Psoas muscle (tissue), 7 donors: ENCODE measurements at regions not wholly inside any gene's neighbourhood (a gene's known extent, or its start where the extent isn't known, plus 50 kb on each side); places are given as distances from the start of the nearest gene placed in this dataset.

ENCODE experiments used
- ATAC-seq, 4 donors: fragments of 200-7000 bp; cut with Tn5 transposase; one replicate each; pipeline ENCODE4 v1.9.1; 2020; ENCODE audit warnings: moderate library complexity in 3 of 4, mild to moderate bottlenecking in 2 of 4
- DNase-seq, 2 donors: peaks; one replicate each; pipeline ENCODE4 v3.0.0-alpha.2; 2020
- H3K27ac ChIP-seq: fragments of 200-600 bp; one replicate; pipeline ENCODE4 v1.8.0; 2022
- H3K27me3 ChIP-seq, 3 donors: fragments of 200-600 bp in 1 of 3; one replicate each; pipeline versions ENCODE4 v1.6.1 to v1.8.0; 2013 to 2022; ENCODE audit warnings: low read length in 2 of 3, mild to moderate bottlenecking in 2 of 3, moderate library complexity in 1 of 3; ENCODE audit not compliant: insufficient read depth in 3 of 3
- H3K36me3 ChIP-seq, 2 donors: fragments of 200-600 bp in 1 of 2; one replicate each; pipeline versions ENCODE4 v1.6.1 to v1.8.0; 2013 to 2022; ENCODE audit warnings: low read depth in 1 of 2, mild to moderate bottlenecking in 1 of 2, moderate library complexity in 1 of 2; ENCODE audit not compliant: insufficient read depth in 1 of 2
- H3K4me1 ChIP-seq: fragments of 200-600 bp; one replicate; pipeline ENCODE4 v1.8.0; 2022
- H3K4me3 ChIP-seq: fragments of 200-600 bp; one replicate; pipeline ENCODE4 v1.8.0; 2022; ENCODE audit warnings: mild to moderate bottlenecking
- H3K9me3 ChIP-seq: fragments of 200-600 bp; one replicate; pipeline ENCODE4 v1.8.0; 2022
- WGBS, 3 donors: extraction: QIAGEN DNeasy Blood & Tissue Kit; methylation state at CpG; one replicate each; pipeline versions ENCODE4 v1.1.6 to v1.1.7; 2013; 5-methylcytosine and 5-hydroxymethylcytosine counted together
- intact Hi-C, 2 donors: fragments of 100-400 bp; cut with DNase I; formaldehyde crosslinking; loops; one replicate each; pipeline versions ENCODE4 v1.11.0 to v1.14.2; 2022
- TF ChIP-seq, protein P1 (sequence below): fragments of 200-600 bp; IDR thresholded peaks from one replicate; pipeline ENCODE4 v1.8.0; 2022; ENCODE audit warnings: antibody characterized with exemption
- donor health status: healthy with polysubstance abuse.
- donor health status: DM: no; HTN: no; CAD: no; lungs with moderate emphysema.
- donor health status: Bipolar disorder and iron deficiency.
- donor health status: healthy.
- donor health status: DM: yes; HTN: yes; CAD: no.
- donor health status: DM: no; HTN: no; CAD: no.
- donor health status: DM: yes; HTN: yes; CAD: no.

DNA sequence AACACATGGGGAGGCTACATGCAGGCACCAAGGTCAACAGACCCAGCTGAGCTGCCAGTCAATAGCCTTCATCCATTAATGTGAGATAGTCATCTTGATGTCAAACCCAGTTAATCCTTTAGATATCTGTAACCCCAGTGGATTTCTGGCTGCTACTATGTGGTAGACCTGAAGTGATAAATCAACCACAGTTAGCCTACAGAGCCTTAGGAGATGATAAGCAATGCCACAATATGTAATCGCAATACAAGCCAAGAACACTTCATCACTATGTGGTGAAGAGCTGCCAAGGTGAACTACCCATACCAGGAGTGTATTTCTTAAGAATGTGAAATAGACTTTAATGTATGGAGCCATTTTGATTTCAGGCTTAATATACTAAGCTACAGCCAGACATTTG is 1175.5 kb downstream of the DTWD2 start:
- ATAC-seq (no peak), DNase-seq (no peak)
- H3K27ac ChIP-seq = no peak overlapping the region
- no peaks in the 10 kb centered on the region for H3K27me3 ChIP-seq
- TF ChIP-seq, protein P1, sequence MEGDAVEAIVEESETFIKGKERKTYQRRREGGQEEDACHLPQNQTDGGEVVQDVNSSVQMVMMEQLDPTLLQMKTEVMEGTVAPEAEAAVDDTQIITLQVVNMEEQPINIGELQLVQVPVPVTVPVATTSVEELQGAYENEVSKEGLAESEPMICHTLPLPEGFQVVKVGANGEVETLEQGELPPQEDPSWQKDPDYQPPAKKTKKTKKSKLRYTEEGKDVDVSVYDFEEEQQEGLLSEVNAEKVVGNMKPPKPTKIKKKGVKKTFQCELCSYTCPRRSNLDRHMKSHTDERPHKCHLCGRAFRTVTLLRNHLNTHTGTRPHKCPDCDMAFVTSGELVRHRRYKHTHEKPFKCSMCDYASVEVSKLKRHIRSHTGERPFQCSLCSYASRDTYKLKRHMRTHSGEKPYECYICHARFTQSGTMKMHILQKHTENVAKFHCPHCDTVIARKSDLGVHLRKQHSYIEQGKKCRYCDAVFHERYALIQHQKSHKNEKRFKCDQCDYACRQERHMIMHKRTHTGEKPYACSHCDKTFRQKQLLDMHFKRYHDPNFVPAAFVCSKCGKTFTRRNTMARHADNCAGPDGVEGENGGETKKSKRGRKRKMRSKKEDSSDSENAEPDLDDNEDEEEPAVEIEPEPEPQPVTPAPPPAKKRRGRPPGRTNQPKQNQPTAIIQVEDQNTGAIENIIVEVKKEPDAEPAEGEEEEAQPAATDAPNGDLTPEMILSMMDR = no peak
- H3K4me1 ChIP-seq = no peaks in the 10 kb centered on the region
- no peak overlapping the region for H3K4me3 ChIP-seq
- WGBS, 3 donors = 77 to 87% (median 83%) methylated on average over 1 of the region's 1 CpG
- intact Hi-C loops = no loop called here
- no peaks in the 10 kb centered on the region for H3K36me3 ChIP-seq
- no peaks in the 10 kb centered on the region for H3K9me3 ChIP-seq

DNA sequence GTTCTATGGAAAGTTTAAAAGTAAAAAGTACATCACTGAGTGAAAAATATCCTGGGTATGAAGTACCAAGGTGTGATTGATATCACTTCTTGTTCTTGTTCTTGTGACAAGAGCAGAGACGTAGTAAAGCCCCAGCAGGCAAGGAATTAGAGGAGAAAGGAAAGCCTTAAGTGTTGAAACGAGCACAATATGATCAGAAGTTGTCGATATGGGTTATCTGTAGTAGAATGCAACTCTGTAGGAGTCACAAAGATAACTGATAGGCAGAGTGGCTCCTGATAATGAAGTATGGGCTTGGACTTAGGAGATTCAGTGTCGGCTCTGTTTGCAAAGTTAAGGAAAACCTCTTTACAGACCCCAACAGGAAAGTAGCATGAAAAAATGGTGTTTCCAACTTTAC is 1179.1 kb downstream of the DTWD2 start:
- H3K36me3 ChIP-seq = no peaks in the 10 kb centered on the region
- ATAC-seq (no peak), DNase-seq (no peak)
- H3K9me3 ChIP-seq = no peaks in the 10 kb centered on the region
- no peaks in the 10 kb centered on the region for H3K27me3 ChIP-seq
- no peak overlapping the region for H3K27ac ChIP-seq
- TF ChIP-seq, protein P1 = no peak
- intact Hi-C loops = no loop called here
- no peak overlapping the region for H3K4me3 ChIP-seq
- H3K4me1 ChIP-seq = no peaks in the 10 kb centered on the region
- WGBS, 3 donors = 82 to 87% (median 87%) methylated on average over 4 of the region's 4 CpGs

DNA sequence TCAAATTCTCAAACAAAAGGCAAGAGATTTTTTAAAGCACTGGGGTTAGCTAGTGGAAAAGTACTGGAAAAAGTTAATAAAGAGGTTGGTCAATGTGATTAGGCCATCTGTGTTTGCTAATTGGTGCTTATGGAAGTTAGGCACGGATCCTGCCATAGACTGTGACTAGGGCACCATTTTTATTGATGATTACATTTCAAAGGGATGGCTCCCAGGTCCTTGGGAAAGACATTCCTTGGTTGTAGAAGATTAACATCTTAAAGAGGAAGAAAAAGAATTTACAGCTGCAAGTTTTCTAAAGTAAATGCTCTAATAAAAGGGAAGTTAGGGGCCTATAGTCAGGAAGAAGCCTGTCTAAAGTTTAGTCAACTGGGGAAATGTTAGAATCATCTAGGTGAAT is 1183.3 kb downstream of the DTWD2 start:
- no peaks in the 10 kb centered on the region for H3K9me3 ChIP-seq
- no peak overlapping the region for H3K27ac ChIP-seq
- intact Hi-C loops = no loop called here
- no peak overlapping the region for H3K4me3 ChIP-seq
- no peaks in the 10 kb centered on the region for H3K27me3 ChIP-seq
- H3K4me1 ChIP-seq = no peaks in the 10 kb centered on the region
- no peaks in the 10 kb centered on the region for H3K36me3 ChIP-seq
- no peak for DNase-seq
- WGBS, 3 donors = 40 to 51% (median 48%) methylated on average over 1 of the region's 1 CpG
- ATAC-seq = no peak
- TF ChIP-seq, protein P1 = no peak

DNA sequence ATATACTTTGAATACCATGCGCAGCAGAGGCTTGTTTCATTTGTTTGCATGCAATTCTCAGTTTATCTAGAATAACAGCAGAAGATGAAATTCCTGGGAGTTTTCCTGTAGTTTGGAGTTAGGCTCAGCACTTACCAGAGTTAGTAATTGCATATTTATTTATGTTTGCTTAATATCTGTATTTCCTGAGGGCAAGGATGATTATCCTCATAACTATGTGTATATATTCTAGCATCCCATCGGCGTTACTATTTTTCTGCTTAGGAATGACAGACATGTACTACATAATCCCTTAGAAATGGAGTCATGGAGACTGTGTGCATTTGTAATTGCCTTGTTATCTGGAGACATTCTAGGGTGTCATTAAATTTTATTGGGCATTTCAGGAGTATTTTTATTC is 1184.8 kb downstream of the DTWD2 start:
- no peak for ATAC-seq
- H3K36me3 ChIP-seq = no peaks in the 10 kb centered on the region
- intact Hi-C loops = no loop called here
- no peak for DNase-seq
- no peaks in the 10 kb centered on the region for H3K27me3 ChIP-seq
- H3K9me3 ChIP-seq = no peaks in the 10 kb centered on the region
- 56 to 60% (median 58%) methylated on average over 3 of the region's 3 CpGs for WGBS, 3 donors
- H3K4me1 ChIP-seq = no peaks in the 10 kb centered on the region
- no peak overlapping the region for H3K4me3 ChIP-seq
- TF ChIP-seq, protein P1 = no peak
- H3K27ac ChIP-seq = no peak overlapping the region

DNA sequence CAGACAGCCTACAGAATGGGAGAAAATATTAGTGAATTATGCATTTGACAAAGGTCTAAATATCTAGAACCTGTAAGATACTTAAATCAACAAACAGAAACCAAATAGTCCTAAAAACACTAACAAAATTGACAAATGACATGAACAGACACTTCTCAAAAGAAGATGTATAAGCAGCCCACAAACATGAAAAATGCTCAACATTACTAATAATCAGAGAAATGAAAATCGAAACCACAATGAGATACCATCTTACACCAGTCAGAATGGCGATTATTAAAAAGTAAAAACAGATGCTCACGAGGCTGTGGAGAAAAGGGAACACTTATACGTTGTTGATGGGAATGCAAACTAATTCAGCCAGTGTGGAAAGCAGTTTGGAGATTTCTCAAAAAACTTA is 1186.8 kb downstream of the DTWD2 start:
- TF ChIP-seq, protein P1 = no peak
- Histone ChIP-seq H3K9me3 (no peaks in the 10 kb centered on the region), H3K36me3 (no peaks in the 10 kb centered on the region), H3K27me3 (no peaks in the 10 kb centered on the region), H3K4me3 (no peak overlapping the region), H3K27ac (no peak overlapping the region), H3K4me1 (no peaks in the 10 kb centered on the region)
- ATAC-seq (no peak), DNase-seq (no peak)
- 92 to 98% (median 92%) methylated on average over 4 of the region's 4 CpGs for WGBS, 3 donors
- intact Hi-C loops = no loop called here
